NOMO-1 treated with DMSO at 0.1 percent for 48 hours (cell line): ENCODE measurements at regions not wholly inside any gene's neighbourhood (a gene's known extent, or its start where the extent isn't known, plus 50 kb on each side); places are given as distances from the start of the nearest gene placed in this dataset.

Experiments used
- DNase-seq: peaks from one replicate; lab custom pipeline; 2025; ENCODE audit not compliant: unreplicated experiment; lab: John Stamatoyannopoulos, UW

GRCh38 chr10:56905051-56905450 is 544.0 kb upstream of the ZWINT start:
- DNase-seq, result no peak

GRCh38 chr10:56902554-56902953 is 541.5 kb upstream of the ZWINT start:
- DNase-seq, result no peak

- no peak for DNase-seq
Measured at GRCh38 chr10:56895306-56895705, 534.2 kb upstream of the ZWINT start.

- no peak for DNase-seq
Measured at GRCh38 chr10:56881218-56881617, 520.2 kb upstream of the ZWINT start.

- no peak for DNase-seq
Measured at GRCh38 chr10:56880606-56881005, 519.5 kb upstream of the ZWINT start.

GRCh38 chr10:56874950-56875349 is 513.9 kb upstream of the ZWINT start:
- DNase-seq, result no peak

GRCh38 chr10:56871160-56871668 is 510.2 kb upstream of the ZWINT start:
- DNase-seq, result no peak

GRCh38 chr10:56867236-56867635 is 506.2 kb upstream of the ZWINT start:
- no peak for DNase-seq

GRCh38 chr10:56856569-56856968 is 495.5 kb upstream of the ZWINT start:
- no peak for DNase-seq

GRCh38 chr10:56844978-56845529 is 484.0 kb upstream of the ZWINT start:
- DNase-seq, result no peak

GRCh38 chr10:56836659-56837058 is 475.6 kb upstream of the ZWINT start:
- no peak for DNase-seq

- no peak for DNase-seq
Measured at GRCh38 chr10:56831681-56832080, 470.6 kb upstream of the ZWINT start.

- DNase-seq, result no peak
Measured at GRCh38 chr10:56823849-56824248, 462.8 kb upstream of the ZWINT start.

- no peak for DNase-seq
Measured at GRCh38 chr10:56805022-56805421, 444.0 kb upstream of the ZWINT start.

- DNase-seq, result no peak
Measured at GRCh38 chr10:56785292-56785691, 424.2 kb upstream of the ZWINT start.

GRCh38 chr10:56782503-56782902 is 421.4 kb upstream of the ZWINT start:
- DNase-seq, result no peak

- no peak for DNase-seq
Measured at GRCh38 chr10:56771343-56771742, 410.3 kb upstream of the ZWINT start.

- no peak for DNase-seq
Measured at GRCh38 chr10:56763090-56763489, 402.0 kb upstream of the ZWINT start.

- DNase-seq, result no peak
Measured at GRCh38 chr10:56745490-56745889, 384.4 kb upstream of the ZWINT start.

- DNase-seq, result no peak
Measured at GRCh38 chr10:56728349-56728748, 367.3 kb upstream of the ZWINT start.

GRCh38 chr10:56722912-56723311 is 361.9 kb upstream of the ZWINT start:
- no peak for DNase-seq

- DNase-seq, result no peak
Measured at GRCh38 chr10:56715262-56715661, 354.2 kb upstream of the ZWINT start.

- no peak for DNase-seq
Measured at GRCh38 chr10:56698506-56698905, 337.4 kb upstream of the ZWINT start.
